MG63 (cell line): ENCODE measurements at regions not wholly inside any gene's neighbourhood (a gene's known extent, or its start where the extent isn't known, plus 50 kb on each side); places are given as distances from the start of the nearest gene placed in this dataset.

Experiments
- DNase-seq: peaks from one replicate; pipeline ENCODE4 v3.0.0-alpha.2; 2020
- H3K27me3 ChIP-seq: fragments of 250-450 bp; sonication (Bioruptor Pico); 2 replicates; pipeline ENCODE4 v1.5.1; 2020; ENCODE audit warnings: mild to moderate bottlenecking, moderate library complexity
- H3K36me3 ChIP-seq: fragments of 250-450 bp; sonication (Bioruptor Pico); 2 replicates; pipeline ENCODE4 v1.5.1; 2020; ENCODE audit warnings: mild to moderate bottlenecking, moderate library complexity
- H3K4me3 ChIP-seq: fragments of 250-450 bp; sonication (Bioruptor Pico); 2 replicates; pipeline ENCODE4 v1.5.1; 2020; ENCODE audit warnings: mild to moderate bottlenecking, moderate library complexity
- H3K9me3 ChIP-seq: fragments of 250-450 bp; sonication (Bioruptor Pico); 2 replicates; pipeline ENCODE4 v1.5.1; 2020; ENCODE audit warnings: mild to moderate bottlenecking, moderate library complexity

DNA sequence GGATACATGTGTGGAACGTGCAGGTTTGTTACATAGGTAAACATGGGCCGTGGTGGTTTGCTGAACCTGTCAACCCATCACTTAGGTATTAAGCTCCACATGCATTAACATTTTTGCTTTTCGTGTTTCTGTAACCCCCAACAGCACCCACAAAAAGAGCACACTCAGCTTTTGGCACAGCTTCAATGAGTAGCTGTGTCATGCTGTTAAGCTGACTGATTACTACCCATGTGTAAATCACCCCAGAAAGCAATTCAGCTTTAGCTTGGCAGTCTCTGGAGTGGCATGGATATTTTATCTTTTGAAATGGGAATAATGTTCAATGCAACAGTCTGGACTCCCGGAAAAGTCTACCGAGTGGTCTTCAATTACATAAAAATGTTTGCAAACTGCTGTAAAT lies 734.3 kb downstream of the STIM2 start:
- DNase-seq, result no peak
- no peaks in the 10 kb centered on the region for H3K9me3 ChIP-seq
- no peaks in the 10 kb centered on the region for H3K27me3 ChIP-seq
- no peak overlapping the region for H3K4me3 ChIP-seq
- H3K36me3 ChIP-seq, result no peaks in the 10 kb centered on the region

- DNase-seq, result no peak
- no peaks in the 10 kb centered on the region for H3K9me3 ChIP-seq
- no peaks in the 10 kb centered on the region for H3K36me3 ChIP-seq
- H3K27me3 ChIP-seq, result no peaks in the 10 kb centered on the region
- no peak overlapping the region for H3K4me3 ChIP-seq
Observed at GRCh38 chr4:27595571-27596360, 735.1 kb downstream of the STIM2 start.

DNA sequence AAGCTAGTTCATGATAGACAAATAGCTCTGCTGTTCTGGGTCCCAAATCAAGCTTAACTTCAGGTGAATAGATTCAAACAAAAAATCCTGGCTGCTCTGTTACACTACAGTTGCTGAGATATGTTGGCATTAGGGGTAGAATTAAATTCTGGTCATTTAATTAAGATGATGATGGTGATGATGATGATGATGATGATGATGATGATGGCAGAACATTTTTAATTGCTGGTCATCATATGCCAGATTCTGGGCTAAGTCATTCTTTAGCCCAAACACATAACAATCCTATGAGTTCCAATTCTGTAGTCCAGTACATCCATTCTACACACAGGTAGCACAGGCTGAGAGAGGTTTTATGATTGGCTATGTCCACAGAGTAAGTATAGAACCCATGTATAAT lies 741.5 kb downstream of the STIM2 start:
- no peaks in the 10 kb centered on the region for H3K36me3 ChIP-seq
- no peak overlapping the region for H3K4me3 ChIP-seq
- no peaks in the 10 kb centered on the region for H3K27me3 ChIP-seq
- DNase-seq, result no peak
- H3K9me3 ChIP-seq, result no peaks in the 10 kb centered on the region

DNA sequence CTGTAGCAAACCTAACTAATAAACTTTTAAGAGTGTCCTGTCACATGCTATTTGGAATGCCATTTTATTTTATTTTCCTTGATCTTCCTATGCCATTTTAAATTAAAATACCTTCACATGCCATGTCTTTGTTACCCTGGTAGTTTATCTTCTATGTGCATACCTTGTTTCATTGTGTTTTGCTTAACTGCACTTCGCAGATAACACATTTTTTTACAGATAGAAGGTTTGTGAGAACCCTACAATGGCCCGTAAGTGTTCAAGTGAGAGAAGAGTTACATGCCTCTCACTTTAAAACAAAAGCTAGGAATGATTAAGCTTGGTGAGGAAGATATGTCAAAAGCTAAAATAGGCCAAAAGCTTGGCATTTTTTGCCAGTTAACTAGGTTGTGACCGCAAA lies 744.1 kb downstream of the STIM2 start:
- Histone ChIP-seq H3K4me3 (no peak overlapping the region), H3K27me3 (no peaks in the 10 kb centered on the region), H3K36me3 (no peaks in the 10 kb centered on the region), H3K9me3 (no peaks in the 10 kb centered on the region)
- no peak for DNase-seq

- no peak for DNase-seq
- H3K27me3 ChIP-seq, result no peaks in the 10 kb centered on the region
- no peaks in the 10 kb centered on the region for H3K36me3 ChIP-seq
- H3K9me3 ChIP-seq, result no peaks in the 10 kb centered on the region
- no peak overlapping the region for H3K4me3 ChIP-seq
Observed at GRCh38 chr4:27616166-27616565, 755.5 kb downstream of the STIM2 start.

- no peaks in the 10 kb centered on the region for H3K27me3 ChIP-seq
- DNase-seq, result no peak
Observed at GRCh38 chr4:27619435-27619834, 758.8 kb downstream of the STIM2 start.

DNA sequence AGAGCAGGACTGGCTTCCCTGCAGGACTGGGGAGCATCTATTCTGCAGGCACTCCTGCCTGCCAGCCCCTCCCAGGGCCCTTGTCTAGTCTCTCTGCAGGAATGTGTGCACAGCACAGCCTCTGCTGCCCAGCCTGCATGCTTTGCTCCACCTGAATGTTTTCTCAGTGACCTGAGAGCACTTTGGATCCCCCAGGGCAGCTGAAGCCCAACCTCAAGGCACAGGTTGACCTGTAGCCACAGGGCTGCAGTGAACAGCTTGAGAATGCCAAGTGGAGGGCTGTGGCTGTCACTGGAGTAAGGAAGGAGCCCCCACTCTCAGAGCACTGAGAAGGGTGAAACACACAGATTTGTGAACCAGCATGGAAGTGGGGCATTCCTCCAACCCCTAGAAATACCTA lies 760.2 kb downstream of the STIM2 start:
- Histone ChIP-seq H3K9me3 (no peaks in the 10 kb centered on the region), H3K4me3 (no peak overlapping the region), H3K36me3 (no peaks in the 10 kb centered on the region), H3K27me3 (no peaks in the 10 kb centered on the region)
- no peak for DNase-seq

More at GRCh38 chr4:27619435-27619834, 758.8 kb downstream of the STIM2 start:
- H3K4me3 ChIP-seq, result no peak overlapping the region
- H3K9me3 ChIP-seq, result no peaks in the 10 kb centered on the region
- H3K36me3 ChIP-seq, result no peaks in the 10 kb centered on the region

DNA sequence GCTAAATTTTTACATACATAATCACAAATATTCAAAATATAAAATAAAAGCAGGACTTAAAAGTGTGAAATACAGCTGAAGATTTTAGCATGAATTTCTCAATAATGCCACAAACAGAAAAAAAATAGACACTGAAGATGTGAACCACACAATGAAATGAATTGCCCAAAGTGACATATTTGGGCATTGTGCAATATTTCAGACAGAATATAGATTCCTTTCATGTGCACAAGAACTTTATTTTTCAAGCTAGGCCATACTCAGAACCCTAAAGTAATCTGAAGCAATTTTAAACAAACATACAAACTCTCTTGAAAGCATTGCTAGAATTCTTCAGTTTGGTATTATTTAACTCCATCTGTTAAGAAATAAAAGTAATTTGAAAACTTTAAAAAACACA lies 764.1 kb downstream of the STIM2 start:
- no peak for DNase-seq
- Histone ChIP-seq H3K27me3 (no peaks in the 10 kb centered on the region), H3K36me3 (no peaks in the 10 kb centered on the region), H3K4me3 (no peak overlapping the region), H3K9me3 (no peaks in the 10 kb centered on the region)

DNA sequence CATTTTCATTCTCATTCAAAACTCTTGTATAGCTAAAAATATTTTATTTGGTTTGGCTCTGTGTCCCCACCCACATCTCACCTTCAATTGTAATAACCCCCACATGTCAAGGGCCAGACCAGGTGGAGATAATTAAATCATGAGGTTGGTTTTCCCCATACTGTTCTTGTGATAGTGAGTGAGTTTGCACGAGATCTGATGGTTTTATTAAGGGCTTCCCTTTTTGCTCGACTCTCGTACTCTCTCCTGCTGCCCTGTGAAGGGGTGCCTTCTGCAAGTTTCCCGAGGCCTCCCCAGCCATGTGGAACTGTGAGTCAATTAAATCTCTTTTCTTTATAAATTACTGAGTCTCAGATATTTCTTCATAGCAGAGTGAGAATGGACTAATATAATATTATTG lies 768.0 kb downstream of the STIM2 start:
- H3K27me3 ChIP-seq, result no peaks in the 10 kb centered on the region
- H3K9me3 ChIP-seq, result no peaks in the 10 kb centered on the region
- H3K36me3 ChIP-seq, result no peaks in the 10 kb centered on the region
- no peak for DNase-seq
- H3K4me3 ChIP-seq, result no peak overlapping the region

DNA sequence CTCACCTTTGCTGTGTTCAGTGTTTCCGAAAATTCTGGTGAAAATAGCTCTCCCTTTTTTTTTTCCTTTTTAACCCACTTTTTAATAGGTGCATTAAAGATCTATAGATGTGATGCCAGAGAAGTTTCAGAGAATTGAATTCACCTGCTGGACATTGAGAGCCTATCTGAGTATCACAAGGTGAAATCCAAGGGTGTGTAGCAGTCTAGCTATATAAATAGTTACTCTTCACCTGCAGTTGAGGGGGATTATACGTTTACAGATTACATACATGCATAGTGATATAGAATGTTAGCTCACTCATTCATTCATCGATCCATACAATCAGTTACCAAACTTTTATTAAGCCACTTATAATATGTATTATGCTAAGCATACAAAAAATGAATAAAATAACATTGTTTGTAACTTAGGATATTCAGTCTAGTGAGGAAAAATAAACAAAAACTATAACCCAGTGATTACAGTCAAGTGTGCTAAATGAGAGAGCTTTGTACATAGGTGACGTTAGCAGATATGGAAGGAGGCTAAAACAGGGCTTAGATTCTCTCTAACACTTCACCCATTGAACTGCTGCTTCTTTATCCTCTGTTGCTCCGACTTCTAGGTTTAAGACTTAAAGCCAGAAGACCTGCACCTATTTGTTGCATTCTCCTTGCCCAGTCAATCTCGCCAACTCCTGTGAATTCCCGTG lies 769.0 kb downstream of the STIM2 start:
- Histone ChIP-seq H3K9me3 (no peaks in the 10 kb centered on the region), H3K27me3 (no peaks in the 10 kb centered on the region), H3K4me3 (no peak overlapping the region), H3K36me3 (no peaks in the 10 kb centered on the region)
- DNase-seq, result no peak

DNA sequence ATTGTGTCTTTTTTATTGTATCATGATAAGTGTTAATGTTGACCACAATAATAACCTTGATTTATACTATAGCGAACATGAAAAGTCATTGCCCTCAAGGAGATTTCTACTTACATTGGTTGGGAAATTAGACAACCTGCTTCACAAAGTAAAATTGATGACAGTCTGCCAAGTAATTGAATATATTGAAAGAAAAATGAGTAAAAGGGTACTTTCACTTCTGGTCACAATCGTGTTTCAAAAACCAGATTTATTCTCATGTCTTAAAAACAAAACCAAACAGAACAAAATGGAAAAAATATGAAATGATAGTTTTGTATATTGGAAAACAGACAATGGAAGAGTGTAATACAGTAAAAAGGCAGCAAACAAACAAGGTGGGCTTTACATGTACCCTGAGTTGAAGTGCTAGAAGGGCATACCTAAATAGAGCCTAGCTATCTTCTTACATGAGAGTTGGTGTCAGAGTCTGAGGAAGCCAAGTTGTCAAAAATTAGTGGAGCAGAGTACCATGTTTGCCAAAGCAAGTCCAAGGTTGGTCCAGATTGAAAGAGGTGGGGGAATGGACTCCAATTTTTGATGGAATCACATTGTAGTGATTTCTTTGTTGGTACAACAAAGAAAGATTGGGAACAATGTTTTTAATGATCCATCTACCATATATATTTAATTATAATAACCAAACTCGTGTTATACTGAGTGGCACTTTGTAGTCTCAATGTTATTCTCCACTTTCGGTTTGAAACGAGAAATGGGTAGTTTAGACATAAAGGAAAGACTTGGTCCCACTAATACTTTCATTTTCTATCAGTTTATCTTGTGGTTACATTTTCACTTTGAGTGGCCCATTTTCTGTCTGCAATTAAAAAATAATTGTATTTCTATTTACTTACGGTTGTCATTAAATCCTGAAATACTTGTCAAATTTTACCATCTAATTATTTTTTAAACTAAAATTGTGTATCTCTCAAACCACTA lies 775.6 kb downstream of the STIM2 start:
- Histone ChIP-seq H3K27me3 (no peaks in the 10 kb centered on the region), H3K9me3 (no peaks in the 10 kb centered on the region), H3K4me3 (no peak overlapping the region), H3K36me3 (no peaks in the 10 kb centered on the region)
- DNase-seq, result no peak

GRCh38 chr4:27638163-27638915 lies 777.7 kb downstream of the STIM2 start:
- no peak for DNase-seq
- Histone ChIP-seq H3K9me3 (no peaks in the 10 kb centered on the region), H3K4me3 (no peak overlapping the region), H3K36me3 (no peaks in the 10 kb centered on the region), H3K27me3 (no peaks in the 10 kb centered on the region)

GRCh38 chr4:27643101-27643500 lies 782.5 kb downstream of the STIM2 start:
- Histone ChIP-seq H3K9me3 (no peaks in the 10 kb centered on the region), H3K27me3 (no peaks in the 10 kb centered on the region), H3K36me3 (no peaks in the 10 kb centered on the region), H3K4me3 (no peak overlapping the region)
- DNase-seq, result no peak

GRCh38 chr4:27648416-27648815 lies 787.8 kb downstream of the STIM2 start:
- no peak for DNase-seq
- no peak overlapping the region for H3K4me3 ChIP-seq
- H3K9me3 ChIP-seq, result no peaks in the 10 kb centered on the region
- H3K27me3 ChIP-seq, result no peaks in the 10 kb centered on the region; the same call in 1 of the 2 replicates
- H3K36me3 ChIP-seq, result no peaks in the 10 kb centered on the region

- no peaks in the 10 kb centered on the region for H3K27me3 ChIP-seq
- no peak for DNase-seq
- no peak overlapping the region for H3K4me3 ChIP-seq
- H3K9me3 ChIP-seq, result no peaks in the 10 kb centered on the region
- no peaks in the 10 kb centered on the region for H3K36me3 ChIP-seq
Observed at GRCh38 chr4:27662426-27662825, 801.8 kb downstream of the STIM2 start.

GRCh38 chr4:27666943-27667342 lies 806.3 kb downstream of the STIM2 start:
- Histone ChIP-seq H3K9me3 (no peaks in the 10 kb centered on the region), H3K36me3 (no peaks in the 10 kb centered on the region), H3K4me3 (no peak overlapping the region), H3K27me3 (no peaks in the 10 kb centered on the region)
- peak; percentile 0 for DNase-seq
